Astrocyte of the hippocampus (primary cell): ENCODE measurements at regions not wholly inside any gene's neighbourhood (a gene's known extent, or its start where the extent isn't known, plus 50 kb on each side); places are given as distances from the start of the nearest gene placed in this dataset.

Experiments used
- DNase-seq: peaks from one replicate; pipeline ENCODE4 v3.0.0; 2011; ENCODE audit warnings: low read depth, low spot score

DNA sequence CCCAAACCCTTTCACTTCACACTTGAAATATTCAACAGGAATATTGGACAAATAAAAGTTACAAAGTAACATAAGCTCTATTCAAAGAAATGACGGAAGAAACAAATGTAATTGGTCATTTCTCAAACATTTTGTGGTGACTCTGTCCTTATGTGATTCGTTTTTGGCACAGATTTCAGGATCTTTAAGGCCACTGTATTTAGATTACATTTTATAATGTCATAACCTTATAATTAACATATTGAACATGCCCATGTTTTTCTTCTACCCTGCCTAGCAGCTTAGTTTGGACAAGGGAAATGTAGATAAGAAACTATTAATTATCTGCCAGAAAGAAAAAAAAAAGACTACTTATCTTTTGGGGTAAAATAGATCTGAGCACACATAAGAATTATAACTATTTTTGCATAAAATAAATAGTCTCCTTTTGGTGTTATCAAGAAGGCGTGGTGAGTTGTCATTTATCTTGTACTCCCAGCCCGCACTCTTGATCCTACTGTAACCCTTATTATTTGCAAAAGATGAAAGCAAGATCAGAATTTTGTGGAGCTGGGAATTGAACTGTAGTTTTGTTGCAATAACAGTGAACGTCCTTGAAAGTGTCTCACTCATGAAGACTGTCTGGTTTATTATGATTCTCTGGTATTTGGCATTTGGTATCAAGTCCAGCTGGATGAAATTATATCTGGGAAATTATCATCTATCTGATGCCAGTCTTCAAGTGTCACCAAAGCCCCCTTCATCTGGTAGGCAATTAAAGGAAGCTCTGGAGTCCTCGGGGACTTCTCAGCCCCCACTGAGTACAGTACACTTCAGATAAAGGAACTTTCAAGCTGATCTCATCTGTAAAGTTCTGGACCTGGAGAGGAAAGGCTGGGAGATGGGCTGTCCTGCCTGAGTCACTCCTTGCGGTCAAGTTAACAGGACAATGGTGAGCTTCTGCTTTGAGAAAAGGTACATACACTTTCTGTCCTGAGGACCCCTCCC, 175.7 kb upstream of the INHBA start:
- no peak for DNase-seq

DNA sequence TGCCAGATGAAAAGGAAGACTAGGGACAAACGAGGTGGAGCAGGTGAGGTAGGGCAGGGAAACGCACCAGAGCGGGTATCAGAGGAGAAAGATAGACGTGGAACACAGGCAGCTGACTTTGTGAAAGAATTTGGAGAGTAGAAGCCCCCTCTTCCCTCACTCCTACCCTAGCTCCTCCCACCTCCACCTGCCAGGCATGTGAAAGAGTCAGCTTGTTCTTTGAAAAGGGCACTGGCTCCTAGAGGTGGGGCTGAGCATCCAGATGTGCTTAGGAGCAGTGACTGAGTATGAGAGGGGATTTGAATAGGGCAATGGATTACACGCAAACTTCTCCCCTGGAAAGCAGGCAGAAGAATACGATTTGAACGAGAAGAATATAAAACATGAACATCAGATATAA, 174.2 kb upstream of the INHBA start:
- DNase-seq, result no peak

DNA sequence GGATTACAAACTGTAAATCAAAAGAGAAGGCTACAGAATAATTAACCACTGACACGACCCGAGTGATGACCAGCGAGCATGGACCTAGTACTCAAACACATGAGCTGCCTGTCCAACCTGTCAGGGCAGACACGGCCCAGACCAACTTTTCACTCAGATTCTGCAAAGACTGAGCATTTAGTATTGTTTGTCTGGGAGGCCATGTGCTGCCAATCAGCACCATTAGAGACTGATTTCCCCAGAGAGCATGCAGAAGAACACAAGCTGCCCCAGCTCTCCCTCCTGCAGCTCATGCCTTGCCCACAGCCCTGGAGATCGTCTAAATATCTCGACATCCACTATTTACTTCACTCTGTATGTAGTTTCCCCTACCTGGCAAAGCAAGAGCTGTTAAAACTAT, 172.6 kb upstream of the INHBA start:
- no peak for DNase-seq

DNA sequence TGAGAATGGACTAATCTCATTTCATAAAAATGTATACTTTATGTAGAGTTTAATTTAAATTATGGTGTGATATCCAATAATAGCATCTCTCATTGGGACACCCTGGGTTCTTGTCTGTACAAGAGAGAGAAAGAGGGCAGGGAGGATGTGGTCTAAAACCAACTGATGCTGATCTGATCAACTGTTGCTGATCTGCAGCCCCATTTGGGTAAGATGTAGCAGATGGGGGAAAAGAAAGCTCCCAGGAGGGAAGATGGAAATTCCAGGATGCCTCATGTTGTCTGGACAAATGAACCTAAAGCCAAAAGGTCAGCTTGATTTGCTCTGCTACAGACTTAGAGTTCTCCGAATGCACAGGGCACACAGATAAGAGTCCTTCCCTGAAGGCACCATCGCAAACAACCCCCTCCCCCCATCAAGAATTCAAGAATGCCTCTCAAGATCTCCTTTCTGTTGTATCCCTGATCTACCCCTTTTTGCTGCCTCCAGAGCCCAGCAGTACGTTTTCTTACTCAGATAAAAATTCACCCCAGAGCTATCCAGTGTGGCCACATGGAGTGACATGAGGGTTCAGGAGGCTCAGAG, 171.4 kb upstream of the INHBA start:
- DNase-seq, result no peak

DNA sequence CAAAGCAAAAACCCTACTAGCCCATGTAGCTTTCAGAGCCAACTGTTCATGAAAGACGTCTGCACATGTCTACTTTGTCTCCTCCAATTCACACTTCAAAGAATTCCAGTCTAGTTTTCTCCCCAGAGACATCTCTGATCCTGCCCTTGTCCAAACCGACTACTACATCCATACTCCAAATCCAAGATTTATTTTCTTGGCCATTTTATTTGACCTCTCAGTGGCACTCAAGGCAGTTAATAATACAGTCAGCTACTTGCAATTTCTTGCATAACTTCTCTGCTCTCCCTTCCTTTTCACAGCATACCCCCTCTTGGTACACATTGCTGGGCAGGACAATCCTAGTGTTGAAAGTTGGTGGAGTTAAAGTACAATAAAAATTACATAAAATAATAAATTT, 170.9 kb upstream of the INHBA start:
- DNase-seq, result no peak

DNA sequence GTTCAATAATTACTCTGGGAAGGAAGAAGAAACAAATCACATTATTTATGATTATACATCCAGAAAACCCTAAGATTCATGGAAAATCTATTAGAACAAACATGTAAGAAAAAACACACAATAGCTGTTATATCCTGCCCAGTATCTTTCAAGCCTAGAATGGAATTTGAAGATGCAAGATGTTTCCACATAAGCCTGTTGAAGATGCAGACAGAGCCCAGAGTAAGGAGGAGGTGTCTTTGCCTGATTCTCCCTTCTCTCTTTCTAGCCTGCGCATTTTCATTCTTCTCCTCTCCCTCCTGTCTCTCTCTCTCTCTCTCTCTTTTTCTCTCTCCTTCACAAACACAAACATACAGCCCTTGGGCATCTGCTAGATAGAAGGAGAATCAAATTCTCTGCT, 170.1 kb upstream of the INHBA start:
- DNase-seq, result no peak

DNA sequence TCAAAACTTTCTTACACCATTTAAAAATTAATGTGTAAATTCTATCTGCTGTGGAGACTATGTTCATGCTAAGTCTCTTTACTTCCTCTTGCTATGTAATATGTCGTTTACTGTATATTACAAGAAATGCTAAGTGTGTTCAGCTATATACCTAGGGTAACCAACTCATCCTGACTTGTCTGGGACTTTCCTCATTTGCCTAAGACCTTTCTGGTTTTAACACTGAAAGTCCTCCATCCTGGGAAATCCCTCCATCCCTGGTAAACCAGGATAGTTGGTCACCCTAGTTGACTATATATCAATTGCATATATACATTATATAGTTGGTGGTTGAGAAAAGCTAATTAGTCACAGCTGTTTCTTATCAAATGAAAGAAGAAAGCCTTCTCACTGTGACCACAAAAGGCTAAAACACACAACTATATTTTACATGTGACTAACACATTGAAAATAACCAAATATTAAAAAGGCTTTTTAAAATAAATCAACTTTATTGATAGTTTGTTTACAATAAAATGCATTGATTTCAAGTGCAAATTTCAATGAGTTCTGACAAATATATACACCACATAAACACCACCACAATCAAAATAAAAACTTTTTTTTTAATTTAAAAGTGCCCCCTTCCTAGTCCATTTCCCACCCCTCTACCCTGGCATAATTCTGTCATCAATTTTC, 167.7 kb upstream of the INHBA start:
- DNase-seq, result no peak

DNA sequence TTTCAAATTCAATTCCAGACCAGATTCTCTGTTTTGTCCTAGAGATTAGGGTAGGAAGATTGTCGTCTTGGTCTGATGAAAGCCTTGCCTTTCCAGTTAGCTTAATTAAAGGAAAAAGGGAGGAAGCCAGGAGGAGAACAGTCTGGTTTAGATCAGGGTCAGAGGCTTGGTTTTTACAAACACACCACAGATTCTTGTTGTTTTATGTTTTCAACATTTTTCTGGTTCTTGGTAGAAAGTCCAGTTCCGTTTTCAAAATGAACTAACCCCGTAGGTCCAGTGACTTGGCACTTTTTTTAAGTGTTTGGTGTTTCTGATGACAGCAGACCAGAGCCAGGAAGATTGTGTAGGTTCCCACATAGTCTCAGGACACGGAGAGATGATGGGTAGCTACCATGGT, 167.1 kb upstream of the INHBA start:
- no peak for DNase-seq

DNA sequence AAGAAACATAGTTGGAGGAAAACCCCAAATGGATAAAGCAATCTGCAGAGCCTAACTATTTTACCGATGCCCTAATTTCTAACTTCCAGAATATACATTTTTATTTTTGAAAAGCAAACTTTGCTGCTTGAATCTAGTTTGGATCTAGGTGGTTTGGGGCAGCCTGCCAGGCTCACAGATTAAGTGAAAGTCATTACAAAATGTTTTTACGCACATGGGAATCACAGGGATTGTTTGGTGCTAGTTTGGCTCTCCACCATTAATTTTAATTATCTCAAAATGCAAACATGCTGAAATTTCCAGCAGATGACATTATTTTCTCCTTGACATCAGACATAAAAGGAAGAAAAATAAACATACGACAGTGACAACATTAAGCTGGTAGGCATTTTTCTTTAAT, 166.7 kb upstream of the INHBA start:
- DNase-seq, result peak; percentile 23

DNA sequence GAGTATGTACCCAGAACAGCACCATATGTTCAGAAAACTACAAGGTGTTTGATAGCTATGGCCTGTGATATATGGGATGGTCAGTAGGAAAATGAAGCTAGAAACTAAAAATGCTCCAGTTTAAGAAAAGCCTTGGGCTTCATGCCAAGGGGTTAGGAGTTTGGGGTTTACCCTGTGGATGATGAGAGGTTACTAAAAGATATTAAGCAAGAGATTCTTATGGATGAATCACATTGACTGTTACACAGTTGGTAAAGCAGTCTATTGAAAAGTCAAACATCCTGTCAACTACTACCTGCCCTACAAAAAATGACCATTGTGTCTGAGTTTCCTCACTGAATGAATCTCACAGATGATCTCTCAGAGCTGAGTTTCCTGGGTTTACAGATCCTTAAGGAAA, 166.2 kb upstream of the INHBA start:
- no peak for DNase-seq

DNA sequence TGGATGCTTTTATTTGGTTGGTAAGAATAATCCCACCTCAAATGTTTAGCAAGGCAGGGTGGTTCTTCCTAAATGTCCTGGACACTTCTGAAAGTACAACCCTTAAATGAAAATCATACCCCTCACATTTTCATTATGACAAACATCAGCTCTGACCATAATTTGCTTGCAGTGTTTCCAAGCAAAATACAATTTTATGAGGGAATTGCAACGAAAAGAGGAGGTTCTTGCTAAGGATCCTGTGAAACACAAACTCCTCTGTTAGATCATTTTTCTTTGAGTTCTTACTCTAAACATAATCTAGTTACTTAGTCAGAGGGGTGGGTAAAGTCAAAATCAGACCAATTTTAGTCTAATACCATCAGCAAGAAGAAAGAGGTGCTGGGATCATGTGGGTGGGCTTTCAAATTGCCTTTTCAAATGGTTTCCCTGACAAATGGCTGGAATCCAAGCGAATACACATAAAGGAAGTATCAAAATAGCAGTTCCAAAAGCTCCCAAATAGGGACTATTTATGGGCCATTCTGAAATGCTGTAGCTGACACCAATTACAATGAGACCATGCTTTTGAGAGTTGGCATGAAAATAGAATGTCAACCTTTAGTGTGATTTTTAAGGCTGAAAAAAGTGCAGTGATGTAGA, 164.9 kb upstream of the INHBA start:
- DNase-seq, result no peak

DNA sequence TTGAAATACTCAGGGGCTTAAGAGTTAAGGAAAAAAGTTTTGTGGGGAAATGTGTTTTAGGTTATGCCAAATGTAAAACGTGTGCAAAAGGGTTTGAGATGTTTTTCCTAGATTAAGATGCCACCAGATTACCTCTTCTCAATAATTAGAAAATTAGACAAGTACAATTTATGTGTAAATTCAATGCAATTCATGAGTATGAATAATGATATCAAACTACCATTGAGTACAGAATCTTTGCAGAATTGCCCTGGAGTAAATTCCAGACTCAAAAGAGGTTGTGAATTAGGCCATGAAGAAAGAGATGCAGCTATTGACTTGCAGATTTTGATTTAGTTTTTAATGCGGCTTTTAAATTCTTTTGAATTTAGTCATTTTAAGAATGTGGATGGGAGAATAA, 159.4 kb upstream of the INHBA start:
- DNase-seq, result no peak

DNA sequence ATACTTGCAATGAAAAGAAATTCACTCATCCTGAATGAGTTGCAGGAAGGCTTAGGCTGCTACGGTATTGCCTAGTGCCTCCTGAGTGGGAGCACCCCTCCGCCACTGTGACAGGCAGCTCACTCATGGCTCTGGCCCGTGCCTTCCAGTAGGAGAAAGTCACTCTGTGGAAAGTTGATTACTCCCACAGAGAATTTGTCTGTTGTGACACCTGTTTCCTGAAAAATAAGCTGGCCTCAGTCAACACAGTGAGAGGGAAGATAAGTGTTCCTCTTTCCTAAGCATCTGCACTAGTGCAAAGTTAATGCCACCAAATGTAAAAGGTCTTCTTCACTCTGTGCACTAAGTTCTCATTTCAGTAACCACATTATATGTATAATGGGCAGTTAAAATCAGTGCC, 158.8 kb upstream of the INHBA start:
- DNase-seq, result no peak

DNA sequence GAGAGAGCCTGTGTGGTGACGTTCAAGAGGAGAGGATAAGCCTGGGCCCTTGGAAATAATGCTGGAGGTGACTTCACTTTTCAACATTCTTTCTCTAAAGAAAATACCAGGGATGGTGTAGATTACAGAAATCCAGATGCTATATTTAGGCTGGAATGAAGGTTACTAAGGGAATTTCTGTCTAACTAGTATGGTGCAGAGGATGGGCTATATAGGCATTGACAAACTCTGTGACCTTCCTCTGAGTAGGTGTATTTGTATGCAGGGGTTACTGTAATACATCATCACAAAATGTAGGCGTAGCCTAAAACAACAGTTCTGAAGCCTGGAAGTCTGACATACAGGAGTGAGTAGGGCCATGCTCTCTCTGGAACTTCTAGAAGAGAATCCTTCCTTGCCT, 155.3 kb upstream of the INHBA start:
- no peak for DNase-seq

DNA sequence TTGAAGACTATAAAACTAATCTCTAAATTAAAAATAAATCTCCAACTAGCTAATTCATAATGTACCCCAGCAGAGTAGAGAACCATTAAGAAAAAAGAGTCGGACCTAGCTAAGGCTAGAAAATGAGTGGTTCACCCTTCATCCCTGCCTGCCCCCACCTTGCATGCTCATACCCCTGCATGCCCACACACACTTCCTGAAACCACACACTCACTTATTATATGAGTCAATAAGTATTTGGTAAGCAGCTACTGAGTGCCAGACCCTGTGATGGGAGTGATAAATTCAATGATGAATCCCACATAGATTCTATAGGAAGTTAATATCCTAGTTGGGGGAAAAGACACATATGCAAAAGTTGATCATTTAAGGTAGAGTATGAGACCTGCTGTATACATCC, 152.9 kb upstream of the INHBA start:
- DNase-seq, result no peak

DNA sequence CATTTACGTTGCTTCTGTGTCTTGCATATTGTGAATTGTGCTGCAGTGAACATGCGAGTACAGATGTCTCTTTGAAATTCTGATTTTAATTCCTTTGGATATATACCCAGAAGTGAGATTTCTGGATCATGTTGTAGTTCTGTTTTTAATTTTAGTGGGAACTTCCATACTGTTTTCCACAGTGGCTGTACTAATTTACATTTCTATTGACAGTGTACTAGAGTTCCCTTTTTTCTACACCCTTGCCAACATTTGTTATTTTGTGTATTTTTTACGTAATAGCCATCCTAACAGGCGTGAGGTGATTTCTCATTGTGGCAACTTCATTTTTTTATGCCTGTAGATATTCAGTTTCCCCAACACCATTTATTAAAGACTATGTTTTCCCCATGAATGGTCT, 144.7 kb upstream of the INHBA start:
- DNase-seq, result no peak

DNA sequence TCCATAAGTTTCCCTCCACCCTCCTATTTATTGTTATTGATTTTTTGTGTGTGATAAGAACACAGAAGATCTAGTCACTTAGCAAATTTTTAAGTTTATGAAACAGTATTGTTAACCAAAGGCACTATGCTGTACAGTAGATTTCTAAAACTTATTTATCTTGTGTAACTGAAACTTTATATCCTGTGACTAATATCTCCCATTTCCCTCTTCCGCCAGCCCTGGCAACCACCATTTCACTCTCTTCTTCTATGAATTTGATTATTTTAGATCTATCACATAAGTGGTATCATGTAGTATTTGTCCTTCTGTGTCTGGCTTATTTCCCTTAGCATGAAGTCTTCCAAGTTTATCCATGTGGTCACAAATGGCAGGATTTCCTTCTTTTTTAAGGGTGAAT, 144.3 kb upstream of the INHBA start:
- DNase-seq, result no peak

DNA sequence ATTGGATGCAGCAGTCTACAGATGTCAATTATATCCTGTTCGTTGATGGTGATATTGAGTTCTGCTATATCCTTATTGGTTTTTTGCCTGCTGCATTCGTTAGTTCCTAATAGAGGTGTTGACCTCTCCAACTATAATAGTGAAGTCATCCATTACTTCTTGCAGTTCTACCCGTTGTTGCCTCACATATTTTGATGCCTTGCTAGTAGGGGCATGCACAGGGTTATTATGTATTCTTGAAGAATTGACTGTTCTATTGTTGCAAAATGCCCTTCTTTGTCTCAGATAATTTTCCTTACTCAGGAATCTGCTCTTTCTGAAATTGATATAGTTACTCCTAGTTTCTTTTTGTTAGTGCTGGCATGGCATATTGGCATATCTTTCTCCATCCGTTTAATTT, 140.1 kb upstream of the INHBA start:
- DNase-seq, result no peak

DNA sequence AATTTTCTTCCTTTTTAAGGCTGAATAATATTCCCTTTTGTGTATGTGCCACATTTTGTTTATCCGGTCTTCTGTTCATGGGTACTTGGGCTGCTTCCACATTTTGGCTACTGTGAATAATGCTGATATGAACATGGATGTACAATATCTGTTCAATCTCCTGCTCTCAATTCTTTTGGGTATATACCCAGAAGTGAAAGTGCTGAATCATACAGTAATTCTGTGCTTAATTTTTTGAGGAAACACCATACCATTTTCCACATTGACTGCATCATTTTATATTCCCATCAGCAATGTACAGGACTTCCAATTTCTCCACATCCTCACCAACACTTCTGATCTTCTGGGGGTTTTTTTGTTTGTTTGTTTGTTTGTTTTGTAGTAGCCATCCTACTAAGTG, 135.0 kb upstream of the INHBA start:
- DNase-seq, result no peak

DNA sequence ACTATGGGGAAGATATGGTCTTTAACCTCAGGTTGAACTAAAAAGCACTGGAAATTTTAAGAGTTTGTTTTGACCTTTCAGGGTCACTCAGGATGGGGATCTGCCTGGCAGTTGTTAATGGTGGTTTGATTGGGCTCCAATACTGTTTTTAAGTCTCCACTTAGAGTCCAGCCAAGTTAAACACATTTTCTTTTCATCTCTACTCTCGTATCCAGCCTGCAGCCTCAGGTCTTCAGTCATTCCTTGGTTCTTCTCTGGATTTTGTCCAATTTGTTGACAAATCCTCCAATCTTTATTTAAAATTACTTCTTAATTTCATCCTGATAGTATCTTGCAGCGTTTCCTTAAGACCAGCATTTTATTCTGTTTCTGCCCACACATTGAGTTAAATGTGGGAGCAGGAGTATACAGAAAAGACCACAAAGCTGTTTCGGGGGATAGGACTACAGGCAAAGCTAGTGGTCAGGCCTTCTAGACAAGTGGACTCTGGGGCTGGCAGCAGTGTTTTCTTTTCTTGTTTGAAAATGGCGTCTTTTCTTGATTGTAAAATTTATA, 133.2 kb upstream of the INHBA start:
- DNase-seq, result no peak

DNA sequence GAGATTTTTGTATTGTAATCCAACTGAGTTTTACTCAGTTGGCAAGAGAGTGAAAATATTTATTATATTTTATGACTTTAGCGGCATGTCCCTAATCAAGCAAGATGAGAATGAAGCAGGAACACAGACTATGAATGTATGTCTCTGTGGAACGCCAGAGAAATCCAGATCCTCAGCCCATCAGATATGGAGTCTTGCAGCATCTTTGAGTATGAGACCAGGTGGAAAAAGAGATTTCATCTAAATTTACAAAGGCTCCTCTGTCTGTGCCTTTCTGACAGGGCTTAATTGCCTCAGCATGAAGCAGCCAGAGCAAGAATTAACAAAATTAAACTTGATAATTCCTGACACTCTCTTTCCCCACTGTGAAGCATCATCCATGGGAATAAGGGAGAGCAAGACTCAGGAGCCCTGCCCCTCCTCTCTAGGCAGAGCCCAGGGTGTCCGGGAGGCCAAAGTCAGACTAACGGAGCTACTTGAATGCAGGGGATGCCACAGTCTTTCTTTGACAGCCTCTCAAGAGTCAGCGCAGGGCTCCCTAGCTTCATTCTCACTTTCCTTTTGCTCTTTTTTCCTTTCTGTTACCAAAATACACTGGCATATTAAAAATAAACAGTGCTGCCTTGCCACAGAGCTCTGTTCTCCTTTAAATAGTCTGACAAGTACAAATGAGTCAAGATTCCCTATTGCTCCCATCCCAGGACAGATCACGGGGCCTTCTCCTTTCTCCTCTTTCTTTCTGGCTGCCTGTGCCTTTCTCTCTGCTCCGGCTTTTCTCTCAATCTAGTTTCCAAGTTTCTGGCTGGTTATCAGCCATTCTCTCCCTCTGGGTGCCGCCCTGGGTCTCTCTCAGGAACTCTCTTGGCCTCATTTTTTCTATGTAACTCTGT, 132.2 kb upstream of the INHBA start:
- peak; percentile 15 for DNase-seq
